ENCODE measurements at regions not wholly inside any gene's neighbourhood (a gene's known extent, or its start where the extent isn't known, plus 50 kb on each side); places are given as distances from the start of the nearest gene placed in this dataset.
"Not testable (repeated sequence)": the region's sequence is repeated elsewhere in the genome, so short reads cannot be mapped to it uniquely, and the experiment has no call there.

GRCh38 chr5:86461169-86461956 is 156.4 kb upstream of the COX7C start:
- no peak for DNase-seq

- DNase-seq: no peak
Measured at GRCh38 chr5:86463339-86463738, 154.4 kb upstream of the COX7C start.

- DNase-seq: no peak
Measured at GRCh38 chr5:86465052-86465838, 152.5 kb upstream of the COX7C start.

GRCh38 chr5:86466721-86467120 is 151.0 kb upstream of the COX7C start:
- not testable (repeated sequence) for DNase-seq

GRCh38 chr5:86482008-86482407 is 135.7 kb upstream of the COX7C start:
- DNase-seq: no peak

- no peak for DNase-seq
Measured at GRCh38 chr5:86493777-86494176, 124.0 kb upstream of the COX7C start.

- no peak for DNase-seq
Measured at GRCh38 chr5:86500947-86501346, 116.8 kb upstream of the COX7C start.

GRCh38 chr5:86507574-86507973 is 110.2 kb upstream of the COX7C start:
- DNase-seq: no peak

GRCh38 chr5:86510330-86510915 is 107.3 kb upstream of the COX7C start:
- not testable (repeated sequence) for DNase-seq

- DNase-seq: no peak
Measured at GRCh38 chr5:86523718-86524117, 94.0 kb upstream of the COX7C start.

GRCh38 chr5:86525622-86526021 is 92.1 kb upstream of the COX7C start:
- DNase-seq: no peak

GRCh38 chr5:86526811-86527348 is 90.9 kb upstream of the COX7C start:
- no peak for DNase-seq

GRCh38 chr5:86532429-86532828 is 85.3 kb upstream of the COX7C start:
- no peak for DNase-seq

GRCh38 chr5:86536396-86536795 is 81.3 kb upstream of the COX7C start:
- no peak for DNase-seq

GRCh38 chr5:86542532-86542931 is 75.2 kb upstream of the COX7C start:
- no peak for DNase-seq

GRCh38 chr5:86546044-86546443 is 71.7 kb upstream of the COX7C start:
- DNase-seq: no peak

GRCh38 chr5:86546582-86546981 is 71.2 kb upstream of the COX7C start:
- no peak for DNase-seq

GRCh38 chr5:86554638-86555037 is 63.1 kb upstream of the COX7C start:
- no peak for DNase-seq

GRCh38 chr5:86557920-86558319 is 59.8 kb upstream of the COX7C start:
- DNase-seq: no peak

- no peak for DNase-seq
Measured at GRCh38 chr5:86565197-86565789, 52.4 kb upstream of the COX7C start.

GRCh38 chr5:86566030-86566429 is 51.7 kb upstream of the COX7C start:
- not testable (repeated sequence) for DNase-seq

Data from stimulated activated CD4-positive, alpha-beta T cell treated with anti-CD3 and anti-CD28 coated beads, Interleukin-15, amount 100 ng/mL, for 24 hours (primary cell).